ENCODE measurements at regions not wholly inside any gene's neighbourhood (a gene's known extent, or its start where the extent isn't known, plus 50 kb on each side); places are given as distances from the start of the nearest gene placed in this dataset.
A peak's percentile ranks its signal among the peaks of the same experiment; 100 is the strongest.

- no peaks in the 10 kb centered on the region for H3K9me3 ChIP-seq (ENCODE audit: insufficient read depth, low read depth, low read length)
Observed at GRCh38 chr11:120044011-120044675, 93.8 kb downstream of the TRIM29 start.

GRCh38 chr11:120043328-120043945 is 94.5 kb downstream of the TRIM29 start:
- Histone ChIP-seq H3K4me3 (ENCODE audit: insufficient read depth, low read depth, low read length) (no peak overlapping the region), H3K79me2 (ENCODE audit: insufficient read depth, low read length) (no peaks in the 10 kb centered on the region), H3K36me3 (ENCODE audit: insufficient read depth, low read length) (no peaks in the 10 kb centered on the region), H3K4me1 (ENCODE audit: insufficient read depth, low read length) (no peaks in the 10 kb centered on the region), H3K27me3 (ENCODE audit: insufficient read depth, low read length) (no peaks in the 10 kb centered on the region), H3K4me2 (ENCODE audit: low read length) (no peak overlapping the region), H3K9ac (ENCODE audit: low read length) (no peak overlapping the region), H2AFZ (ENCODE audit: low read depth, low read length) (no peak overlapping the region), H3K9me3 (ENCODE audit: insufficient read depth, low read depth, low read length) (no peaks in the 10 kb centered on the region), H3K27ac (ENCODE audit: low read depth, low read length) (no peak overlapping the region), H4K20me1 (ENCODE audit: insufficient read depth, low read length) (no peaks in the 10 kb centered on the region)
- H3K27ac Mint-ChIP-seq (ENCODE audit: unreplicated experiment), result no peak overlapping the region
- peaks cover 16% of the 10 kb centered on the region for H3K27me3 Mint-ChIP-seq (ENCODE audit: low read depth, unreplicated experiment)
- H3K9me3 Mint-ChIP-seq (ENCODE audit: unreplicated experiment), result peaks cover 17% of the 10 kb centered on the region
- no peak overlapping the region for H3K4me3 Mint-ChIP-seq (ENCODE audit: unreplicated experiment)
- no peak for FAIRE-seq
- H3K4me1 Mint-ChIP-seq (ENCODE audit: low read depth, unreplicated experiment), result peaks cover 5% of the 10 kb centered on the region
- no peak for DNase-seq (ENCODE audit: low read depth)
- H3K36me3 Mint-ChIP-seq (ENCODE audit: low read depth, unreplicated experiment), result peaks cover 8% of the 10 kb centered on the region
- TF ChIP-seq, protein P1, sequence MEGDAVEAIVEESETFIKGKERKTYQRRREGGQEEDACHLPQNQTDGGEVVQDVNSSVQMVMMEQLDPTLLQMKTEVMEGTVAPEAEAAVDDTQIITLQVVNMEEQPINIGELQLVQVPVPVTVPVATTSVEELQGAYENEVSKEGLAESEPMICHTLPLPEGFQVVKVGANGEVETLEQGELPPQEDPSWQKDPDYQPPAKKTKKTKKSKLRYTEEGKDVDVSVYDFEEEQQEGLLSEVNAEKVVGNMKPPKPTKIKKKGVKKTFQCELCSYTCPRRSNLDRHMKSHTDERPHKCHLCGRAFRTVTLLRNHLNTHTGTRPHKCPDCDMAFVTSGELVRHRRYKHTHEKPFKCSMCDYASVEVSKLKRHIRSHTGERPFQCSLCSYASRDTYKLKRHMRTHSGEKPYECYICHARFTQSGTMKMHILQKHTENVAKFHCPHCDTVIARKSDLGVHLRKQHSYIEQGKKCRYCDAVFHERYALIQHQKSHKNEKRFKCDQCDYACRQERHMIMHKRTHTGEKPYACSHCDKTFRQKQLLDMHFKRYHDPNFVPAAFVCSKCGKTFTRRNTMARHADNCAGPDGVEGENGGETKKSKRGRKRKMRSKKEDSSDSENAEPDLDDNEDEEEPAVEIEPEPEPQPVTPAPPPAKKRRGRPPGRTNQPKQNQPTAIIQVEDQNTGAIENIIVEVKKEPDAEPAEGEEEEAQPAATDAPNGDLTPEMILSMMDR (IDR thresholded peaks at IDR 0.05; ENCODE audit: insufficient read depth, low read depth, low read length), result no peak
- no peak for TF ChIP-seq EZH2 (IDR thresholded peaks at IDR 0.05; ENCODE audit: insufficient read depth, low read length)

More at GRCh38 chr11:120044011-120044675, 93.8 kb downstream of the TRIM29 start:
- Histone ChIP-seq H3K27me3 (ENCODE audit: insufficient read depth, low read length) (no peaks in the 10 kb centered on the region), H4K20me1 (ENCODE audit: insufficient read depth, low read length) (no peaks in the 10 kb centered on the region), H3K36me3 (ENCODE audit: insufficient read depth, low read length) (no peaks in the 10 kb centered on the region), H3K4me3 (ENCODE audit: insufficient read depth, low read depth, low read length) (no peak overlapping the region), H3K9ac (ENCODE audit: low read length) (no peak overlapping the region), H3K79me2 (ENCODE audit: insufficient read depth, low read length) (no peaks in the 10 kb centered on the region), H2AFZ (ENCODE audit: low read depth, low read length) (no peak overlapping the region), H3K27ac (ENCODE audit: low read depth, low read length) (no peak overlapping the region), H3K4me2 (ENCODE audit: low read length) (no peak overlapping the region), H3K4me1 (ENCODE audit: insufficient read depth, low read length) (no peaks in the 10 kb centered on the region)
- Mint-ChIP-seq H3K27ac (ENCODE audit: unreplicated experiment) (no peak overlapping the region), H3K27me3 (ENCODE audit: low read depth, unreplicated experiment) (peaks cover 16% of the 10 kb centered on the region), H3K4me3 (ENCODE audit: unreplicated experiment) (no peak overlapping the region), H3K9me3 (ENCODE audit: unreplicated experiment) (peaks cover 17% of the 10 kb centered on the region), H3K4me1 (ENCODE audit: low read depth, unreplicated experiment) (peaks cover 5% of the 10 kb centered on the region), H3K36me3 (ENCODE audit: low read depth, unreplicated experiment) (peaks cover 8% of the 10 kb centered on the region)
- TF ChIP-seq EZH2 (IDR thresholded peaks at IDR 0.05; ENCODE audit: insufficient read depth, low read length), result no peak
- TF ChIP-seq, protein P1 (IDR thresholded peaks at IDR 0.05; ENCODE audit: insufficient read depth, low read depth, low read length), result no peak
- FAIRE-seq (no peak), DNase-seq (ENCODE audit: low read depth) (no peak)

- H3K4me3 Mint-ChIP-seq (ENCODE audit: unreplicated experiment), result no peak overlapping the region
Observed at GRCh38 chr11:120041625-120042024, 96.3 kb downstream of the TRIM29 start.

More at GRCh38 chr11:120041625-120042024, 96.3 kb downstream of the TRIM29 start:
- Histone ChIP-seq H3K4me1 (ENCODE audit: insufficient read depth, low read length) (no peaks in the 10 kb centered on the region), H3K9me3 (ENCODE audit: insufficient read depth, low read depth, low read length) (no peaks in the 10 kb centered on the region), H3K4me3 (ENCODE audit: insufficient read depth, low read depth, low read length) (no peak overlapping the region), H4K20me1 (ENCODE audit: insufficient read depth, low read length) (no peaks in the 10 kb centered on the region), H2AFZ (ENCODE audit: low read depth, low read length) (no peak overlapping the region), H3K9ac (ENCODE audit: low read length) (no peak overlapping the region), H3K36me3 (ENCODE audit: insufficient read depth, low read length) (no peaks in the 10 kb centered on the region), H3K4me2 (ENCODE audit: low read length) (no peak overlapping the region), H3K79me2 (ENCODE audit: insufficient read depth, low read length) (no peaks in the 10 kb centered on the region), H3K27me3 (ENCODE audit: insufficient read depth, low read length) (no peaks in the 10 kb centered on the region), H3K27ac (ENCODE audit: low read depth, low read length) (no peak overlapping the region)
- peaks cover 7% of the 10 kb centered on the region for H3K36me3 Mint-ChIP-seq (ENCODE audit: low read depth, unreplicated experiment)
- peaks cover 4% of the 10 kb centered on the region for H3K9me3 Mint-ChIP-seq (ENCODE audit: unreplicated experiment)
- FAIRE-seq, result no peak
- peak; percentile 5 for DNase-seq (ENCODE audit: low read depth)
- H3K4me1 Mint-ChIP-seq (ENCODE audit: low read depth, unreplicated experiment), result peaks cover 5% of the 10 kb centered on the region
- no peak overlapping the region for H3K27ac Mint-ChIP-seq (ENCODE audit: unreplicated experiment)
- TF ChIP-seq, protein P1 (IDR thresholded peaks at IDR 0.05; ENCODE audit: insufficient read depth, low read depth, low read length), result no peak
- TF ChIP-seq EZH2 (IDR thresholded peaks at IDR 0.05; ENCODE audit: insufficient read depth, low read length), result no peak
- peaks cover 16% of the 10 kb centered on the region for H3K27me3 Mint-ChIP-seq (ENCODE audit: low read depth, unreplicated experiment)

Data from astrocyte (in vitro differentiated cells and primary cell).